Fibroblast of lung (primary cell): ENCODE measurements at regions not wholly inside any gene's neighbourhood (a gene's known extent, or its start where the extent isn't known, plus 50 kb on each side); places are given as distances from the start of the nearest gene placed in this dataset.

Experiments
- DNase-seq, 2 donors: peaks; one replicate each; pipeline versions ENCODE4 v3.0.0 to v3.0.0-alpha.2; 2010; ENCODE audit warnings: low read depth in 2 of 2
- H2AFZ ChIP-seq: 2 replicates; pipeline ENCODE4 v1.5.1; 2012; ENCODE audit warnings: low read length, control low read depth, inconsistent platforms
- H3K27ac ChIP-seq: 2 replicates; pipeline ENCODE4 v1.5.1; 2011; ENCODE audit warnings: low read length, control low read depth; ENCODE audit not compliant: insufficient read depth
- H3K27me3 ChIP-seq: 2 replicates; pipeline ENCODE4 v1.5.1; 2011; ENCODE audit warnings: mild to moderate bottlenecking, low read length; ENCODE audit not compliant: control insufficient read depth, insufficient read depth
- H3K36me3 ChIP-seq: 2 replicates; pipeline ENCODE4 v1.5.1; 2011; ENCODE audit warnings: low read length; ENCODE audit not compliant: control insufficient read depth, insufficient read depth
- H3K4me1 ChIP-seq: 2 replicates; pipeline ENCODE4 v1.5.1; 2011; ENCODE audit warnings: low read length; ENCODE audit not compliant: control insufficient read depth, insufficient read depth; ENCODE audit errors: extremely low read depth
- H3K4me2 ChIP-seq: 2 replicates; pipeline ENCODE4 v1.5.1; 2011; ENCODE audit warnings: low read length, control low read depth; ENCODE audit not compliant: insufficient read depth; ENCODE audit errors: extremely low read depth
- H3K4me3 ChIP-seq, 4 experiments: fragments of 200-600 bp in 1 of 4; sonication (generic) in 1 of 4; replicated peaks in 1 of 4; 2 replicates each; pipeline ENCODE4 v1.5.1; 2011 to 2016; ENCODE audit warnings: low read length in 4 of 4, low read depth in 3 of 4, mild to moderate bottlenecking in 3 of 4, control low read depth in 2 of 4, inconsistent platforms in 1 of 4, mixed read lengths in 1 of 4; ENCODE audit not compliant: insufficient read depth in 1 of 4; ENCODE audit errors: control extremely low read depth in 1 of 4
- H3K79me2 ChIP-seq: 2 replicates; pipeline ENCODE4 v1.5.1; 2012; ENCODE audit warnings: mild to moderate bottlenecking, low read length, inconsistent platforms; ENCODE audit not compliant: control insufficient read depth, insufficient read depth
- H3K9ac ChIP-seq: 2 replicates; pipeline ENCODE4 v1.5.1; 2011; ENCODE audit warnings: mild to moderate bottlenecking, low read length, control low read depth; ENCODE audit not compliant: insufficient read depth
- H3K9me3 ChIP-seq: 2 replicates; pipeline ENCODE4 v1.5.1; 2012; ENCODE audit warnings: low read depth, low read length; ENCODE audit not compliant: control insufficient read depth, insufficient read depth
- H4K20me1 ChIP-seq: 2 replicates; pipeline ENCODE4 v1.5.1; 2011; ENCODE audit warnings: low read length; ENCODE audit not compliant: control insufficient read depth, insufficient read depth; ENCODE audit errors: extremely low read depth
- CTCF ChIP-seq, 2 donors: IDR thresholded peaks in 1 of 2; conservative IDR thresholded peaks in 1 of 2; 1 replicate in 1 of 2; 2 replicates in 1 of 2; pipeline ENCODE4 v1.5.1; 2011 to 2012; ENCODE audit warnings: low read length in 2 of 2, control low read depth in 1 of 2, inconsistent platforms in 1 of 2, low read depth in 1 of 2, mild to moderate bottlenecking in 1 of 2
- EZH2 ChIP-seq: IDR thresholded peaks from 2 replicates; pipeline ENCODE4 v1.5.1; 2012; ENCODE audit warnings: low read length, control low read depth, mild to moderate bottlenecking; ENCODE audit errors: missing control alignments

GRCh38 chr11:101323997-101324396 is 194.4 kb upstream of the PGR start:
- Histone ChIP-seq H3K9ac (no peak overlapping the region), H4K20me1 (no peaks in the 10 kb centered on the region), H3K79me2 (no peaks in the 10 kb centered on the region), H3K4me1 (no peaks in the 10 kb centered on the region), H3K27me3 (no peaks in the 10 kb centered on the region), H3K36me3 (no peaks in the 10 kb centered on the region), H3K4me3 (no peak overlapping the region), H3K27ac (no peak overlapping the region), H3K9me3 (no peaks in the 10 kb centered on the region), H3K4me2 (no peak overlapping the region), H2AFZ (no peak overlapping the region)
- DNase-seq: no peak
- TF ChIP-seq CTCF (conservative IDR thresholded peaks at IDR 0.05 in 1 of 2, IDR thresholded peaks at IDR 0.05 in 1 of 2; ENCODE audit: low read depth in 1 of 2, low read length in 2 of 2): no peak
- no peak for TF ChIP-seq EZH2

- Histone ChIP-seq H3K4me2 (no peak overlapping the region), H3K27ac (no peak overlapping the region), H3K4me1 (no peaks in the 10 kb centered on the region), H3K27me3 (no peaks in the 10 kb centered on the region), H3K4me3 (no peak overlapping the region), H4K20me1 (no peaks in the 10 kb centered on the region), H3K9ac (no peak overlapping the region), H3K36me3 (no peaks in the 10 kb centered on the region), H3K9me3 (no peaks in the 10 kb centered on the region), H2AFZ (no peak overlapping the region), H3K79me2 (no peaks in the 10 kb centered on the region)
- DNase-seq: no peak
- TF ChIP-seq EZH2 (no peak), CTCF (conservative IDR thresholded peaks at IDR 0.05 in 1 of 2, IDR thresholded peaks at IDR 0.05 in 1 of 2; ENCODE audit: low read depth in 1 of 2, low read length in 2 of 2) (no peak)
These were observed 191.6 kb upstream of the PGR start for GRCh38 chr11:101321222-101321621.

- H3K27ac ChIP-seq: no peak overlapping the region
- H3K4me3 ChIP-seq: no peak overlapping the region
- no peak overlapping the region for H3K9ac ChIP-seq
- no peaks in the 10 kb centered on the region for H3K36me3 ChIP-seq
- H4K20me1 ChIP-seq: no peaks in the 10 kb centered on the region
- no peaks in the 10 kb centered on the region for H3K4me1 ChIP-seq
- no peaks in the 10 kb centered on the region for H3K79me2 ChIP-seq
- TF ChIP-seq CTCF (conservative IDR thresholded peaks at IDR 0.05 in 1 of 2, IDR thresholded peaks at IDR 0.05 in 1 of 2; ENCODE audit: low read depth in 1 of 2, low read length in 2 of 2): no peak
- TF ChIP-seq EZH2: no peak
- H3K27me3 ChIP-seq: no peaks in the 10 kb centered on the region
- H3K9me3 ChIP-seq: no peaks in the 10 kb centered on the region
- DNase-seq: no peak
- H2AFZ ChIP-seq: no peak overlapping the region
- H3K4me2 ChIP-seq: no peak overlapping the region
These were observed 177.1 kb upstream of the PGR start for GRCh38 chr11:101306721-101307120.
